Tibial nerve (tissue), 4 donors: ENCODE measurements at regions not wholly inside any gene's neighbourhood (a gene's known extent, or its start where the extent isn't known, plus 50 kb on each side); places are given as distances from the start of the nearest gene placed in this dataset.
A peak's percentile ranks its signal among the peaks of the same experiment; 100 is the strongest.

ENCODE experiments used
- DNase-seq, 2 donors: peaks; one replicate each; pipeline ENCODE4 v3.0.0-alpha.2; 2019; ENCODE audit warnings: low spot score in 2 of 2
- H3K27ac ChIP-seq, 4 donors: fragments of 200-600 bp; sonication (generic) in 3 of 4; one replicate each; pipeline ENCODE4 v1.5.1; 2017 to 2019; ENCODE audit warnings: mild to moderate bottlenecking in 1 of 4
- H3K27me3 ChIP-seq, 2 donors: fragments of 200-600 bp; sonication (generic) in 1 of 2; one replicate each; pipeline versions ENCODE4 v1.5.1 to v1.6.0; 2017 to 2019
- H3K36me3 ChIP-seq, 3 donors: fragments of 200-600 bp; sonication (generic); one replicate each; pipeline ENCODE4 v1.5.1; 2018 to 2019
- H3K4me1 ChIP-seq, 4 donors: fragments of 200-600 bp; sonication (generic) in 3 of 4; one replicate each; pipeline ENCODE4 v1.5.1; 2017 to 2019
- H3K4me3 ChIP-seq, 4 donors: fragments of 200-600 bp; sonication (generic) in 3 of 4; one replicate each; pipeline ENCODE4 v1.5.1; 2017 to 2019; ENCODE audit warnings: mild to moderate bottlenecking in 1 of 4, moderate library complexity in 1 of 4
- H3K9me3 ChIP-seq, 4 donors: fragments of 200-600 bp; sonication (generic) in 3 of 4; one replicate each; pipeline ENCODE4 v1.5.1; 2017 to 2019
- EP300 ChIP-seq, 2 donors: sonication (generic); formaldehyde crosslinking; IDR thresholded peaks; one replicate each; pipeline ENCODE4 v1.6.1; 2017; ENCODE audit warnings: antibody characterized with exemption in 2 of 2, mild to moderate bottlenecking in 1 of 2
- POLR2A ChIP-seq, 2 donors: fragments of 450-650 bp; IDR thresholded peaks; one replicate each; pipeline ENCODE4 v1.6.1; 2017; ENCODE audit warnings: antibody characterized with exemption in 2 of 2, mild to moderate bottlenecking in 2 of 2, moderate library complexity in 2 of 2
- WGBS, 2 donors: methylation state at CpG; one replicate each; pipeline ENCODE4 v1.1.5; 2018; 5-methylcytosine and 5-hydroxymethylcytosine counted together
- TF ChIP-seq, protein P1 (sequence below), 5 experiments: fragments of 200-600 bp in 3 of 5; fragments of 450-650 bp in 2 of 5; sonication (generic) in 3 of 5; IDR thresholded peaks; one replicate each; pipeline ENCODE4 v1.5.1; 2016 to 2019; ENCODE audit warnings: antibody characterized with exemption in 5 of 5, mild to moderate bottlenecking in 3 of 5, moderate library complexity in 2 of 5

DNA sequence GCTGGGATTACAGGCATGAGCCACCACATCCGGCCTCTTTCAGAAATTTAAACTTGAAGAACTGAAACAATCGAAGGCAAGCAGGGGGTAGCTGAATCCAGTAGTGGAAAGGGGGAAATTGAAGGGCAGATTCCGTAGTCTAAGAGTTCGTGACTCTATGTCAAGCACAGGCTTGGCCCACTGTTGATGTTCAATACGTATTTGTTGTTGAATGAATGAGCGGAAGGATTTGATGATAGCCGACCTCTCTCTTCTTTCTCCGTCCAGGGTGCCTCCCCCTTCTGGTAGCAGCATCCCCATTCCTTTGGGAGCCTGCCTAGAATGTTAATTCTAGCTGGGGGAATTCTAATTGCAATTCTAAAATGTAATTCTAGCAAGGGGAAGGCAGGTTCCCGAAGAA, 59.8 kb upstream of the MED13L start:
- 51 to 66% methylated on average over 9 of the region's 9 CpGs for whole genome bisulfite sequencing, 2 donors
- no peak overlapping the region for H3K4me3 ChIP-seq
- DNase-seq: no peak
- TF ChIP-seq, protein P1, sequence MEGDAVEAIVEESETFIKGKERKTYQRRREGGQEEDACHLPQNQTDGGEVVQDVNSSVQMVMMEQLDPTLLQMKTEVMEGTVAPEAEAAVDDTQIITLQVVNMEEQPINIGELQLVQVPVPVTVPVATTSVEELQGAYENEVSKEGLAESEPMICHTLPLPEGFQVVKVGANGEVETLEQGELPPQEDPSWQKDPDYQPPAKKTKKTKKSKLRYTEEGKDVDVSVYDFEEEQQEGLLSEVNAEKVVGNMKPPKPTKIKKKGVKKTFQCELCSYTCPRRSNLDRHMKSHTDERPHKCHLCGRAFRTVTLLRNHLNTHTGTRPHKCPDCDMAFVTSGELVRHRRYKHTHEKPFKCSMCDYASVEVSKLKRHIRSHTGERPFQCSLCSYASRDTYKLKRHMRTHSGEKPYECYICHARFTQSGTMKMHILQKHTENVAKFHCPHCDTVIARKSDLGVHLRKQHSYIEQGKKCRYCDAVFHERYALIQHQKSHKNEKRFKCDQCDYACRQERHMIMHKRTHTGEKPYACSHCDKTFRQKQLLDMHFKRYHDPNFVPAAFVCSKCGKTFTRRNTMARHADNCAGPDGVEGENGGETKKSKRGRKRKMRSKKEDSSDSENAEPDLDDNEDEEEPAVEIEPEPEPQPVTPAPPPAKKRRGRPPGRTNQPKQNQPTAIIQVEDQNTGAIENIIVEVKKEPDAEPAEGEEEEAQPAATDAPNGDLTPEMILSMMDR (IDR thresholded peaks at IDR 0.05): no peak
- TF ChIP-seq POLR2A (IDR thresholded peaks at IDR 0.05) (no peak), EP300 (IDR thresholded peaks at IDR 0.05) (no peak)
- H3K27ac ChIP-seq: no peak overlapping the region
- no peaks in the 10 kb centered on the region for H3K36me3 ChIP-seq
- peaks cover 0 to 4% (median 0%) of the 10 kb centered on the region in 4 donors for H3K4me1 ChIP-seq
- H3K27me3 ChIP-seq: no peaks in the 10 kb centered on the region
- H3K9me3 ChIP-seq: no peaks in the 10 kb centered on the region

DNA sequence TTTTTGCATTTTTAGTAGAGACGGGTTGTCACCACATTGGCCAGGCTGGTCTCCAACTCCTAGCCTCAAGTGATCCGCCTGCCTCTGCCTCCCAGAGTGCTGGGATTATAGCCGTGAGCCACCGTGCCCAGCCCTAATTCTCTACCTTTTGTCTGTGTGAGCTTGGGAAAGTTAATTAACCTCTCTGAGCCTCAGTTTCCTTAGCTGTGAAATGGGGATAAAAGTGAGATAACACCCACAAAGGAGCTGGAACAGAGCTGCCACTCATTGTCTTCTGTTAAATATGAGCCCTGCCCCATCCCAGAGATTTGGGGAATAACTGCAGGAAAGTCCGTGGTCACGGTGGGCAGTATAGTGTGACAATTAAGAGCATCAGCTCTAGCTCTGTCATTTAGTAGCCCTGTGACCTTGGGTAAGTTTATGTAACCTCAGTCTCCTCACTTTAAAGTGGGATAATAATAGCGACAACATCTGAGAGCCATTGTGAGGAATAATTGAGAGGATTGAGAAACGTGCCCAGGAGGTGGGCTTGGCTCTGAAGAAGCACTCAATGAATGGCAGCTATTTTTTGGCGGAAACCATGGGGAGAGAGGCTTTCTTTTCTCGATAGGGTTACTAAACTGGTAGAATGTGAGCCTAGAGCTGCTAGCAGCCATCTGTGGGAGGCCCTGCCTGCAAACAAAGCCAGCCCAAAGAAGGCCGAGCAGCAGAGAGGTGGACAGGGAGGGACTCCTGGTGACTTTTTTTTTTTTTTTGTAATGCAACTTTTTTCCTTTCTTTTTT, 60.8 kb upstream of the MED13L start:
- no peak for TF ChIP-seq EP300 (IDR thresholded peaks at IDR 0.05)
- TF ChIP-seq POLR2A (IDR thresholded peaks at IDR 0.05): no peak
- TF ChIP-seq, protein P1 (IDR thresholded peaks at IDR 0.05): no peak
- 67 to 68% methylated on average over 11 of the region's 11 CpGs for WGBS, 2 donors
- no peaks in the 10 kb centered on the region for H3K36me3 ChIP-seq

DNA sequence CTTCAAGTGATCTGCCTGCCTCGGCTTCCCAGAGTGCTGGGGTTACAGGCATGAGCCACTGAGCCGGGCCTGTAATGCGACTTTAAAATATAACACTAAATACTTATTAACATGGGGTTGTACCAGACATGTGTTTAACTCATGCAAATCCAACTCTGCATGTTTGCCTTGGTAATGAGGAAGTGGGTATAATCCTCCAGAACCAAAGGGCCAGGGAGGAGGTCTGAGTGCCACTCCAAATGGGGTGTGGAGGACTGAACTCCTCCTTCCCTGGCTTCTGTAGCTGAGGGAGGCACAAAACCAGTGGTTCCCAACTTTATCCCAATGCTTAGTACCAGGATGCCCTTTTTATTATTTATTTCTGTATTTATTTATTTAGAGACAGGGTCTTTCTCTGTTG, 61.6 kb upstream of the MED13L start:
- 92 to 95% methylated on average over 3 of the region's 3 CpGs for WGBS, 2 donors
- Histone ChIP-seq H3K27ac (no peak overlapping the region), H3K4me3 (no peak overlapping the region), H3K27me3 (no peaks in the 10 kb centered on the region), H3K4me1 (peaks cover 0 to 4% (median 0%) of the 10 kb centered on the region in 4 donors), H3K36me3 (no peaks in the 10 kb centered on the region), H3K9me3 (no peaks in the 10 kb centered on the region)
- TF ChIP-seq, protein P1 (IDR thresholded peaks at IDR 0.05): no peak
- TF ChIP-seq EP300 (IDR thresholded peaks at IDR 0.05): no peak
- no peak for TF ChIP-seq POLR2A (IDR thresholded peaks at IDR 0.05)
- DNase-seq: no peak

More for the DNA sequence above, 60.8 kb upstream of the MED13L start:
- no peak for DNase-seq
- Histone ChIP-seq H3K4me1 (peaks cover 0 to 4% (median 0%) of the 10 kb centered on the region in 4 donors), H3K4me3 (no peak overlapping the region), H3K27ac (no peak overlapping the region), H3K27me3 (no peaks in the 10 kb centered on the region), H3K9me3 (no peaks in the 10 kb centered on the region)

DNA sequence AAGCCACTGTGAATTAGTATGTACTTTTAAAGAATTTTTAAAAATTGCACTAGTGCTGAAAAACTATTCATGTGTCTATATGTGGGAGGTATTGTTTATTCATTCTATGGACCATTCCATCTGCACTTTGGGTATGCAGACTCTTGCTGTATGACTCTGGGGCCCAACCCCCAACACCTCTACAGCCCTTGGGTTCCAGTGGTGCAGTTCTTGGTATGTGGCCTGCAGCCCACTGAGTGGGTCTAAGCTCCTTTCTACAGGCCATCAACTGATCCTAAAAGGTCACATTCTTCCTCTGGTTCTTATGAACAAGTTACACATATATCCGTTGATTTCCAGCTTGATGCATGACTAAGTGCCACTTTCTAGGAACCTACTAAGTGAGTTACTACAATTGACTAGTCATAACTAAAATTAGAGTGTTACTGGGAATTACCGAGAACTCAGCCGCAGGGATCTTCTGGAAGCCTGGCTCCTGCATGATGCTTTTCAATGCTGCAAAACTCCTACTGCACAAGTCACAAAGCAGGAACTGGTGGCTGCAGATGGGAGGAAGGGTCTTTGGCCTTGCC, 62.4 kb upstream of the MED13L start:
- TF ChIP-seq, protein P1 (IDR thresholded peaks at IDR 0.05): no peak
- TF ChIP-seq POLR2A (IDR thresholded peaks at IDR 0.05): no peak
- peak in 1 of 2 donors; percentile 16 for TF ChIP-seq EP300 (IDR thresholded peaks at IDR 0.05)
- H3K27me3 ChIP-seq: no peaks in the 10 kb centered on the region
- H3K36me3 ChIP-seq: no peaks in the 10 kb centered on the region
- DNase-seq: no peak
- WGBS, 2 donors: 37% methylated on average over 3 of the region's 3 CpGs
- no peak overlapping the region for H3K4me3 ChIP-seq
- H3K9me3 ChIP-seq: no peaks in the 10 kb centered on the region
- no peak overlapping the region for H3K27ac ChIP-seq
- peaks cover 0 to 4% (median 0%) of the 10 kb centered on the region in 4 donors for H3K4me1 ChIP-seq

DNA sequence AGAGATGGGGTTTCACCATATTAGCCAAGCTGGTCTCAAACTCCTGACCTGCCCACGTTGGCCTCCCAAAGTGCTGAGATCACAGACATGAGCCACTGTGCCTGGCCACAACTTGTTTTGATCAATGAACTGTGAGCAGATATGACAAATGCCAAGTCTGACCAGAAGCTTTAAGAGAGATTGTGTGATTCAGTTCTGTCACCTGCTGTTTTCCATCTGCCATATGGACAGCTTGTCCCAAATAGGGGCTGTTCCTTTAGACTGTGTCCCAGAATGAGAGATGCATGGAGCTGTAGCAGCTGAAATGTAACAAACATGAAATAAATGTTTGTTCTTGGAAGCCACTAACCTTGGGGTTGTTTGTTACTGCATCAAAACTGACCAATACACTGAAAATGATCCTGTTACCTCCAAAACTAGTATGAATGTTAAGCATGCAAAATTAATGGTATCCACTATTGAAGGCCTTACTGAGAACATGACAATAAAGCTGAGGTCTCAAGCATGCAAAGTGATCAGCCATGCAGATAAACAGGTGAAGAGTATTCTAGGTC, 65.9 kb upstream of the MED13L start:
- Histone ChIP-seq H3K9me3 (no peaks in the 10 kb centered on the region), H3K4me3 (no peak overlapping the region), H3K27ac (no peak overlapping the region), H3K4me1 (peaks cover 0 to 12% (median 0%) of the 10 kb centered on the region in 4 donors), H3K36me3 (no peaks in the 10 kb centered on the region), H3K27me3 (no peaks in the 10 kb centered on the region)
- DNase-seq: no peak
- no peak for TF ChIP-seq EP300 (IDR thresholded peaks at IDR 0.05)
- no peak for TF ChIP-seq POLR2A (IDR thresholded peaks at IDR 0.05)
- TF ChIP-seq, protein P1 (IDR thresholded peaks at IDR 0.05): no peak
- 90 to 100% methylated on average over 1 of the region's 1 CpG for WGBS, 2 donors
